ENCODE measurements at regions not wholly inside any gene's neighbourhood (a gene's known extent, or its start where the extent isn't known, plus 50 kb on each side); places are given as distances from the start of the nearest gene placed in this dataset.

DNA sequence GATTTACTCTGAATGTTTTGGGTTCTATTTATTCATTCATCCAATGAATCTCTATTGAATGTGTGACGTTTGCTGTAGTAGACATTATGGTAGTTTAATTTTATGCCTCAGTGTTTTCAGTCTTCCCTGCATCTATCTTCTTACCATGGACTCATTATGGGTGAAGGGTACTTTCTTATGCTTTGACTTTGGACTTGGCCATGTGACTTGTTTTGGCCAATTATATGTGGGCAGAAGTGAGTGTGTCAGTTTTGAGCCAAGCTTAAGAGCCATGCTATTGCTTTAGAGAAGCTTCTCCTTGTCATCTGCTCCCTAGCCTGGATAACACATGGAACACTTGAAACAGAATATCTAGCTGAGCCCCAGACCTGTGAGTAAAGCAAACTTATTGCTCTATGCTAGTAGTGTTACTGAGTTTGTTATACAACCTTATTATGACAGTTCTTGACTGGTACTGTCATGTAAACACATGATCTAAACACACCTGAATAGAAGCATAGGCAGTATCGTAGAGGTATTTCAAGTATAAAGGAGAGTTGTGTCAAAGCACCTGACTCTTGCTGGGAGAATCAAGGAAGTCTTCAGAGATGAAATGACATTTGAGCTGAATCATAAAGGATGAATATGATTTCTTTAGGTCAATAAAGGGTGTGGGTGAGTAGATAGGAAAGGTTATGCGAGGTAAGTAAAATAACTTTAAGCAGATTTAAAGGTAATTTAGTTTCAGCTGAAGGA, 128.4 kb downstream of the NAA11 start:
- TF ChIP-seq, protein P1, sequence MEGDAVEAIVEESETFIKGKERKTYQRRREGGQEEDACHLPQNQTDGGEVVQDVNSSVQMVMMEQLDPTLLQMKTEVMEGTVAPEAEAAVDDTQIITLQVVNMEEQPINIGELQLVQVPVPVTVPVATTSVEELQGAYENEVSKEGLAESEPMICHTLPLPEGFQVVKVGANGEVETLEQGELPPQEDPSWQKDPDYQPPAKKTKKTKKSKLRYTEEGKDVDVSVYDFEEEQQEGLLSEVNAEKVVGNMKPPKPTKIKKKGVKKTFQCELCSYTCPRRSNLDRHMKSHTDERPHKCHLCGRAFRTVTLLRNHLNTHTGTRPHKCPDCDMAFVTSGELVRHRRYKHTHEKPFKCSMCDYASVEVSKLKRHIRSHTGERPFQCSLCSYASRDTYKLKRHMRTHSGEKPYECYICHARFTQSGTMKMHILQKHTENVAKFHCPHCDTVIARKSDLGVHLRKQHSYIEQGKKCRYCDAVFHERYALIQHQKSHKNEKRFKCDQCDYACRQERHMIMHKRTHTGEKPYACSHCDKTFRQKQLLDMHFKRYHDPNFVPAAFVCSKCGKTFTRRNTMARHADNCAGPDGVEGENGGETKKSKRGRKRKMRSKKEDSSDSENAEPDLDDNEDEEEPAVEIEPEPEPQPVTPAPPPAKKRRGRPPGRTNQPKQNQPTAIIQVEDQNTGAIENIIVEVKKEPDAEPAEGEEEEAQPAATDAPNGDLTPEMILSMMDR (IDR thresholded peaks at IDR 0.05) = no peak
- no peak for TF ChIP-seq POLR2A (IDR thresholded peaks at IDR 0.05)

Data from stomach (tissue), 4 donors.